ENCODE measurements at regions not wholly inside any gene's neighbourhood (a gene's known extent, or its start where the extent isn't known, plus 50 kb on each side); places are given as distances from the start of the nearest gene placed in this dataset.

- no peak for DNase-seq
These were observed 199.6 kb downstream of the NXPE2 start for GRCh38 chr11:114877976-114878375.

- no peak for DNase-seq
These were observed 202.1 kb downstream of the NXPE2 start for GRCh38 chr11:114880442-114880841.

- DNase-seq = no peak
These were observed 205.1 kb downstream of the NXPE2 start for GRCh38 chr11:114883472-114883871.

- DNase-seq = no peak
These were observed 208.4 kb downstream of the NXPE2 start for GRCh38 chr11:114886644-114887265.

GRCh38 chr11:114889594-114890011 lies 211.3 kb downstream of the NXPE2 start:
- no peak for DNase-seq

- DNase-seq = no peak
These were observed 211.7 kb downstream of the NXPE2 start for GRCh38 chr11:114890038-114890437.

- DNase-seq = no peak
These were observed 213.6 kb downstream of the NXPE2 start for GRCh38 chr11:114891911-114892310.

GRCh38 chr11:114892381-114893197 lies 214.3 kb downstream of the NXPE2 start:
- no peak for DNase-seq

- DNase-seq = no peak
These were observed 215.0 kb downstream of the NXPE2 start for GRCh38 chr11:114893329-114893728.

GRCh38 chr11:114896594-114896993 lies 218.3 kb downstream of the NXPE2 start:
- DNase-seq = no peak

- DNase-seq = no peak
These were observed 231.5 kb downstream of the NXPE2 start for GRCh38 chr11:114909866-114910265.

- DNase-seq = no peak
These were observed 234.5 kb downstream of the NXPE2 start for GRCh38 chr11:114912826-114913225.

- no peak for DNase-seq
These were observed 236.1 kb downstream of the NXPE2 start for GRCh38 chr11:114914231-114915005.

- no peak for DNase-seq
These were observed 237.8 kb downstream of the NXPE2 start for GRCh38 chr11:114915871-114916805.

- no peak for DNase-seq
These were observed 240.0 kb downstream of the NXPE2 start for GRCh38 chr11:114918286-114918685.

GRCh38 chr11:114921697-114922096 lies 243.4 kb downstream of the NXPE2 start:
- DNase-seq = no peak

GRCh38 chr11:114924042-114924441 lies 245.7 kb downstream of the NXPE2 start:
- no peak for DNase-seq

GRCh38 chr11:114925591-114925990 lies 247.3 kb downstream of the NXPE2 start:
- no peak for DNase-seq

- DNase-seq = no peak
These were observed 250.0 kb downstream of the NXPE2 start for GRCh38 chr11:114928260-114928870.

GRCh38 chr11:114929351-114930000 lies 251.1 kb downstream of the NXPE2 start:
- DNase-seq = no peak

GRCh38 chr11:114938799-114939198 lies 260.5 kb downstream of the NXPE2 start:
- no peak for DNase-seq
